Esophagus muscularis mucosa (tissue), 4 donors: ENCODE measurements at regions not wholly inside any gene's neighbourhood (a gene's known extent, or its start where the extent isn't known, plus 50 kb on each side); places are given as distances from the start of the nearest gene placed in this dataset.

ENCODE experiments used
- DNase-seq: peaks from one replicate; pipeline ENCODE4 v3.0.0-alpha.2; 2017; ENCODE audit errors: extremely low spot score
- H3K27ac ChIP-seq, 4 donors: fragments of 200-600 bp; sonication (generic); replicated peaks in 1 of 4; 1 replicate in 3 of 4; 2 replicates in 1 of 4; pipeline ENCODE4 v1.5.1; 2016 to 2019; ENCODE audit warnings: mild to moderate bottlenecking in 1 of 4
- H3K27me3 ChIP-seq, 4 donors: fragments of 200-600 bp; sonication (generic); one replicate each; pipeline versions ENCODE4 v1.5.1 to v1.6.0; 2016 to 2019
- H3K36me3 ChIP-seq, 4 donors: fragments of 200-600 bp; sonication (generic); one replicate each; pipeline ENCODE4 v1.5.1; 2016 to 2019
- H3K4me1 ChIP-seq, 4 donors: fragments of 200-600 bp; sonication (generic); one replicate each; pipeline ENCODE4 v1.5.1; 2016 to 2019
- H3K4me3 ChIP-seq, 4 donors: fragments of 200-600 bp; sonication (generic); 1 replicate in 2 of 4; 2 replicates in 2 of 4; pipeline ENCODE4 v1.5.1; 2016 to 2019; ENCODE audit warnings: mild to moderate bottlenecking in 4 of 4, moderate library complexity in 1 of 4
- H3K9me3 ChIP-seq, 4 donors: fragments of 200-600 bp; sonication (generic); 1 replicate in 3 of 4; 2 replicates in 1 of 4; pipeline ENCODE4 v1.5.1; 2016 to 2019
- CTCF ChIP-seq, 3 experiments: fragments of 200-600 bp in 2 of 3; fragments of 450-650 bp in 1 of 3; sonication (generic) in 2 of 3; IDR thresholded peaks; one replicate each; pipeline ENCODE4 v1.5.1; 2017 to 2019; ENCODE audit warnings: antibody characterized with exemption in 3 of 3, mild to moderate bottlenecking in 2 of 3, moderate library complexity in 1 of 3
- EP300 ChIP-seq: sonication (generic); formaldehyde crosslinking; IDR thresholded peaks from one replicate; pipeline ENCODE4 v1.6.1; 2017; ENCODE audit warnings: antibody characterized with exemption
- POLR2A ChIP-seq: fragments of 450-650 bp; IDR thresholded peaks from one replicate; pipeline ENCODE4 v1.6.1; 2017; ENCODE audit warnings: antibody characterized with exemption, moderate library complexity, mild to moderate bottlenecking, low read depth
- POLR2AphosphoS5 ChIP-seq, 2 donors: sonication (generic); formaldehyde crosslinking; IDR thresholded peaks; one replicate each; pipeline ENCODE4 v1.6.1; 2017; ENCODE audit warnings: antibody characterized with exemption in 2 of 2
- WGBS: methylation state at CpG from one replicate; pipeline ENCODE4 v1.1.5; 2018; 5-methylcytosine and 5-hydroxymethylcytosine counted together
- intact Hi-C: fragments of 100-400 bp; cut with DNase I; formaldehyde crosslinking; loops from one replicate; pipeline ENCODE4 v1.15.1; 2023

GRCh38 chr11:112732031-112732430 is 229.2 kb upstream of the NCAM1 start:
- Histone ChIP-seq H3K9me3 (no peaks in the 10 kb centered on the region), H3K4me3 (no peak overlapping the region), H3K4me1 (no peaks in the 10 kb centered on the region), H3K27ac (no peak overlapping the region), H3K27me3 (peaks cover 0 to 15% (median 0%) of the 10 kb centered on the region in 4 donors), H3K36me3 (no peaks in the 10 kb centered on the region)
- no peak for DNase-seq
- intact Hi-C loops, result no loop called here
- 75% methylated on average over 4 of the region's 4 CpGs for WGBS
- no peak for TF ChIP-seq POLR2AphosphoS5 (IDR thresholded peaks at IDR 0.05)
- TF ChIP-seq CTCF (IDR thresholded peaks at IDR 0.05), result no peak
- TF ChIP-seq POLR2A, result no peak
- no peak for TF ChIP-seq EP300

- peaks cover 0 to 4% (median 0%) of the 10 kb centered on the region in 4 donors for H3K27me3 ChIP-seq
- intact Hi-C loops, result no loop called here
- 14% methylated on average over 3 of the region's 3 CpGs for WGBS
- no peaks in the 10 kb centered on the region for H3K36me3 ChIP-seq
- TF ChIP-seq POLR2AphosphoS5 (IDR thresholded peaks at IDR 0.05), result no peak
- no peak for TF ChIP-seq CTCF (IDR thresholded peaks at IDR 0.05)
- TF ChIP-seq POLR2A, result no peak
- TF ChIP-seq EP300, result no peak
- H3K4me3 ChIP-seq, result no peak overlapping the region
- H3K9me3 ChIP-seq, result no peaks in the 10 kb centered on the region
- DNase-seq, result no peak
- no peak overlapping the region for H3K27ac ChIP-seq
- no peaks in the 10 kb centered on the region for H3K4me1 ChIP-seq
These were observed 227.0 kb upstream of the NCAM1 start for GRCh38 chr11:112734207-112734606.

- 81% methylated on average over 2 of the region's 2 CpGs for WGBS
- Histone ChIP-seq H3K27ac (no peak overlapping the region), H3K9me3 (no peaks in the 10 kb centered on the region), H3K4me3 (no peak overlapping the region), H3K27me3 (peaks cover 0 to 4% (median 0%) of the 10 kb centered on the region in 4 donors), H3K4me1 (no peaks in the 10 kb centered on the region), H3K36me3 (no peaks in the 10 kb centered on the region)
- no peak for DNase-seq
- intact Hi-C loops, result no loop called here
- TF ChIP-seq EP300, result no peak
- no peak for TF ChIP-seq CTCF (IDR thresholded peaks at IDR 0.05)
- TF ChIP-seq POLR2AphosphoS5 (IDR thresholded peaks at IDR 0.05), result no peak
- TF ChIP-seq POLR2A, result no peak
These were observed 225.8 kb upstream of the NCAM1 start for GRCh38 chr11:112735470-112735869.

GRCh38 chr11:112744041-112744440 is 217.2 kb upstream of the NCAM1 start:
- Histone ChIP-seq H3K9me3 (no peaks in the 10 kb centered on the region), H3K4me1 (peaks cover 0 to 4% (median 2%) of the 10 kb centered on the region in 4 donors), H3K4me3 (no peak overlapping the region), H3K27ac (no peak overlapping the region), H3K36me3 (no peaks in the 10 kb centered on the region), H3K27me3 (peaks cover 0 to 17% (median 0%) of the 10 kb centered on the region in 4 donors)
- TF ChIP-seq POLR2A (no peak), CTCF (IDR thresholded peaks at IDR 0.05) (no peak), EP300 (no peak), POLR2AphosphoS5 (IDR thresholded peaks at IDR 0.05) (no peak)
- 58% methylated on average over 2 of the region's 2 CpGs for WGBS
- intact Hi-C loops, result no loop called here
- DNase-seq, result no peak

- 80% methylated on average over 6 of the region's 6 CpGs for WGBS
- intact Hi-C loops, result no loop called here
- no peak for TF ChIP-seq EP300
- no peak for TF ChIP-seq POLR2A
- TF ChIP-seq POLR2AphosphoS5 (IDR thresholded peaks at IDR 0.05), result no peak
- TF ChIP-seq CTCF (IDR thresholded peaks at IDR 0.05), result no peak
These were observed 215.2 kb upstream of the NCAM1 start for GRCh38 chr11:112745973-112746372.

More at GRCh38 chr11:112745973-112746372, 215.2 kb upstream of the NCAM1 start:
- Histone ChIP-seq H3K36me3 (no peaks in the 10 kb centered on the region), H3K4me1 (peaks cover 0 to 4% (median 2%) of the 10 kb centered on the region in 4 donors), H3K9me3 (no peaks in the 10 kb centered on the region), H3K4me3 (no peak overlapping the region), H3K27ac (no peak overlapping the region), H3K27me3 (peaks cover 0 to 17% (median 0%) of the 10 kb centered on the region in 4 donors)
- no peak for DNase-seq
